Stomach (tissue), 4 donors: ENCODE measurements at regions not wholly inside any gene's neighbourhood (a gene's known extent, or its start where the extent isn't known, plus 50 kb on each side); places are given as distances from the start of the nearest gene placed in this dataset.

Experiments used
- EP300 ChIP-seq: sonication (generic); formaldehyde crosslinking; IDR thresholded peaks from one replicate; pipeline ENCODE4 v1.6.1; 2017; ENCODE audit warnings: antibody characterized with exemption
- POLR2A ChIP-seq, 4 donors: fragments of 450-650 bp; IDR thresholded peaks; one replicate each; pipeline ENCODE4 v1.6.1; 2016; ENCODE audit warnings: antibody characterized with exemption in 4 of 4, control low read depth in 2 of 4, mild to moderate bottlenecking in 1 of 4, moderate library complexity in 1 of 4
- POLR2AphosphoS5 ChIP-seq, 3 donors: sonication (generic); formaldehyde crosslinking; IDR thresholded peaks; one replicate each; pipeline ENCODE4 v1.6.1; 2016; ENCODE audit warnings: antibody characterized with exemption in 3 of 3
- TF ChIP-seq, protein P1 (sequence below), 7 experiments: fragments of 450-650 bp in 4 of 7; fragments of 200-600 bp in 3 of 7; sonication (generic) in 3 of 7; IDR thresholded peaks; one replicate each; pipeline ENCODE4 v1.5.1; 2016 to 2019; ENCODE audit warnings: antibody characterized with exemption in 7 of 7, control low read depth in 2 of 7, mild to moderate bottlenecking in 1 of 7

DNA sequence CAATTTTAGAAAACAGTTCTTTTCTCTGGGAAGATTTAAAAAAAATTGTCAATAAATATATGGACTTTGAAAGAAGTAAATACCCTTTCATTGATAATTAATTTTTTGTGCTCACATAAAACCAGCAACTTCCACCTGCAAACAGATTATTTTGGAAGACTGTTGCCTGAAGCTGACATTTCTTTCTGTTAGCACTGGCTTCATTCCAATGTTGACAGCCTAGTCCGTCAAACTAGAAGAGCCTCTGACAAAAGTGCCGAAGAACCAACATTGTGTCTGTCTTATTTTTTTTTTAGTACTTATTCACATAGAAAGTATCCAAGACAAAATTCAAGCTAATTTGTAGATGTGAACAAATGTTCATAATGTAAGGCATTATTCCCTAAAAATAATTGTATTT is 108.6 kb upstream of the TMEM161B start:
- TF ChIP-seq, protein P1, sequence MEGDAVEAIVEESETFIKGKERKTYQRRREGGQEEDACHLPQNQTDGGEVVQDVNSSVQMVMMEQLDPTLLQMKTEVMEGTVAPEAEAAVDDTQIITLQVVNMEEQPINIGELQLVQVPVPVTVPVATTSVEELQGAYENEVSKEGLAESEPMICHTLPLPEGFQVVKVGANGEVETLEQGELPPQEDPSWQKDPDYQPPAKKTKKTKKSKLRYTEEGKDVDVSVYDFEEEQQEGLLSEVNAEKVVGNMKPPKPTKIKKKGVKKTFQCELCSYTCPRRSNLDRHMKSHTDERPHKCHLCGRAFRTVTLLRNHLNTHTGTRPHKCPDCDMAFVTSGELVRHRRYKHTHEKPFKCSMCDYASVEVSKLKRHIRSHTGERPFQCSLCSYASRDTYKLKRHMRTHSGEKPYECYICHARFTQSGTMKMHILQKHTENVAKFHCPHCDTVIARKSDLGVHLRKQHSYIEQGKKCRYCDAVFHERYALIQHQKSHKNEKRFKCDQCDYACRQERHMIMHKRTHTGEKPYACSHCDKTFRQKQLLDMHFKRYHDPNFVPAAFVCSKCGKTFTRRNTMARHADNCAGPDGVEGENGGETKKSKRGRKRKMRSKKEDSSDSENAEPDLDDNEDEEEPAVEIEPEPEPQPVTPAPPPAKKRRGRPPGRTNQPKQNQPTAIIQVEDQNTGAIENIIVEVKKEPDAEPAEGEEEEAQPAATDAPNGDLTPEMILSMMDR (IDR thresholded peaks at IDR 0.05), result no peak
- TF ChIP-seq EP300 (no peak), POLR2A (IDR thresholded peaks at IDR 0.05) (no peak), POLR2AphosphoS5 (IDR thresholded peaks at IDR 0.05) (no peak)
